ENCODE measurements at regions not wholly inside any gene's neighbourhood (a gene's known extent, or its start where the extent isn't known, plus 50 kb on each side); places are given as distances from the start of the nearest gene placed in this dataset.
"Not testable (repeated sequence)": the region's sequence is repeated elsewhere in the genome, so short reads cannot be mapped to it uniquely, and the experiment has no call there.

- DNase-seq (ENCODE audit: extremely low spot score) = no peak
- no peak overlapping the region for H3K4me3 ChIP-seq (ENCODE audit: low read depth, low read length)
- no peak overlapping the region for H3K27ac ChIP-seq (ENCODE audit: low read depth)
- no peaks in the 10 kb centered on the region for H3K4me1 ChIP-seq (ENCODE audit: insufficient read depth)
- H3K36me3 ChIP-seq (ENCODE audit: insufficient read depth) = no peaks in the 10 kb centered on the region
- 60% methylated on average over 5 of the region's 5 CpGs for WGBS
Measured at GRCh38 chr14:37650356-37651037, 55.1 kb downstream of the TTC6 start.

- Histone ChIP-seq H3K27ac (ENCODE audit: low read depth) (no peak overlapping the region), H3K4me1 (ENCODE audit: insufficient read depth) (no peaks in the 10 kb centered on the region), H3K36me3 (ENCODE audit: insufficient read depth) (no peaks in the 10 kb centered on the region), H3K4me3 (ENCODE audit: low read depth, low read length) (no peak overlapping the region)
- no peak for DNase-seq (ENCODE audit: extremely low spot score)
- 85% methylated on average over 4 of the region's 4 CpGs for WGBS
Measured at GRCh38 chr14:37652042-37652441, 56.6 kb downstream of the TTC6 start.

GRCh38 chr14:37655418-37655817 lies 60.0 kb downstream of the TTC6 start:
- whole genome bisulfite sequencing = 90% methylated on average over 1 of the region's 1 CpG
- no peak for DNase-seq (ENCODE audit: extremely low spot score)
- H3K4me1 ChIP-seq (ENCODE audit: insufficient read depth) = no peaks in the 10 kb centered on the region
- no peak overlapping the region for H3K4me3 ChIP-seq (ENCODE audit: low read depth, low read length)
- peak overlapping the region; percentile 2 for H3K27ac ChIP-seq (ENCODE audit: low read depth)
- H3K36me3 ChIP-seq (ENCODE audit: insufficient read depth) = no peaks in the 10 kb centered on the region

GRCh38 chr14:37658156-37658555 lies 62.7 kb downstream of the TTC6 start:
- no peaks in the 10 kb centered on the region for H3K4me1 ChIP-seq (ENCODE audit: insufficient read depth)
- H3K4me3 ChIP-seq (ENCODE audit: low read depth, low read length) = no peak overlapping the region
- H3K36me3 ChIP-seq (ENCODE audit: insufficient read depth) = peaks cover 2% of the 10 kb centered on the region
- no peak for DNase-seq (ENCODE audit: extremely low spot score)
- no peak overlapping the region for H3K27ac ChIP-seq (ENCODE audit: low read depth)

GRCh38 chr14:37663498-37663897 lies 68.1 kb downstream of the TTC6 start:
- no peak for DNase-seq (ENCODE audit: extremely low spot score)
- Histone ChIP-seq H3K27ac (ENCODE audit: low read depth) (no peak overlapping the region), H3K36me3 (ENCODE audit: insufficient read depth) (peaks cover 2% of the 10 kb centered on the region), H3K4me3 (ENCODE audit: low read depth, low read length) (no peak overlapping the region), H3K4me1 (ENCODE audit: insufficient read depth) (no peaks in the 10 kb centered on the region)

- no peak overlapping the region for H3K27ac ChIP-seq (ENCODE audit: low read depth)
- no peak for DNase-seq (ENCODE audit: extremely low spot score)
- no peaks in the 10 kb centered on the region for H3K4me1 ChIP-seq (ENCODE audit: insufficient read depth)
- WGBS = 85% methylated on average over 4 of the region's 4 CpGs
- H3K36me3 ChIP-seq (ENCODE audit: insufficient read depth) = peaks cover 2% of the 10 kb centered on the region
- H3K4me3 ChIP-seq (ENCODE audit: low read depth, low read length) = no peak overlapping the region
Measured at GRCh38 chr14:37665479-37665878, 70.0 kb downstream of the TTC6 start.

GRCh38 chr14:37665951-37666350 lies 70.5 kb downstream of the TTC6 start:
- no peak for DNase-seq (ENCODE audit: extremely low spot score)
- Histone ChIP-seq H3K4me1 (ENCODE audit: insufficient read depth) (no peaks in the 10 kb centered on the region), H3K27ac (ENCODE audit: low read depth) (no peak overlapping the region), H3K4me3 (ENCODE audit: low read depth, low read length) (no peak overlapping the region), H3K36me3 (ENCODE audit: insufficient read depth) (peaks cover 2% of the 10 kb centered on the region)
- 70% methylated on average over 1 of the region's 1 CpG for WGBS

GRCh38 chr14:37668646-37669045 lies 73.2 kb downstream of the TTC6 start:
- WGBS = 19% methylated on average over 1 of the region's 1 CpG
- Histone ChIP-seq H3K4me1 (ENCODE audit: insufficient read depth) (no peaks in the 10 kb centered on the region), H3K27ac (ENCODE audit: low read depth) (no peak overlapping the region), H3K36me3 (ENCODE audit: insufficient read depth) (no peaks in the 10 kb centered on the region), H3K4me3 (ENCODE audit: low read depth, low read length) (no peak overlapping the region)
- no peak for DNase-seq (ENCODE audit: extremely low spot score)

GRCh38 chr14:37669242-37669641 lies 73.8 kb downstream of the TTC6 start:
- no peaks in the 10 kb centered on the region for H3K36me3 ChIP-seq (ENCODE audit: insufficient read depth)
- 59% methylated on average over 3 of the region's 3 CpGs for WGBS
- no peaks in the 10 kb centered on the region for H3K4me1 ChIP-seq (ENCODE audit: insufficient read depth)
- no peak overlapping the region for H3K27ac ChIP-seq (ENCODE audit: low read depth)
- DNase-seq (ENCODE audit: extremely low spot score) = no peak
- no peak overlapping the region for H3K4me3 ChIP-seq (ENCODE audit: low read depth, low read length)

GRCh38 chr14:37673439-37673838 lies 78.0 kb downstream of the TTC6 start:
- 46% methylated on average over 1 of the region's 1 CpG for WGBS
- Histone ChIP-seq H3K36me3 (ENCODE audit: insufficient read depth) (no peaks in the 10 kb centered on the region), H3K4me3 (ENCODE audit: low read depth, low read length) (no peak overlapping the region), H3K4me1 (ENCODE audit: insufficient read depth) (no peaks in the 10 kb centered on the region), H3K27ac (ENCODE audit: low read depth) (no peak overlapping the region)
- no peak for DNase-seq (ENCODE audit: extremely low spot score)

GRCh38 chr14:37678916-37679315 lies 83.5 kb downstream of the TTC6 start:
- Histone ChIP-seq H3K4me1 (ENCODE audit: insufficient read depth) (no peaks in the 10 kb centered on the region), H3K27ac (ENCODE audit: low read depth) (no peak overlapping the region), H3K4me3 (ENCODE audit: low read depth, low read length) (no peak overlapping the region), H3K36me3 (ENCODE audit: insufficient read depth) (no peaks in the 10 kb centered on the region)
- WGBS = 85% methylated on average over 3 of the region's 3 CpGs
- DNase-seq (ENCODE audit: extremely low spot score) = no peak

- no peak for DNase-seq (ENCODE audit: extremely low spot score)
- no peak overlapping the region for H3K27ac ChIP-seq (ENCODE audit: low read depth)
- WGBS = 97% methylated on average over 3 of the region's 3 CpGs
Measured at GRCh38 chr14:37681486-37681885, 86.1 kb downstream of the TTC6 start.

GRCh38 chr14:37692680-37693079 lies 97.3 kb downstream of the TTC6 start:
- DNase-seq (ENCODE audit: extremely low spot score); H3K4me1 ChIP-seq (ENCODE audit: insufficient read depth); H3K36me3 ChIP-seq (ENCODE audit: insufficient read depth); H3K27ac ChIP-seq (ENCODE audit: low read depth); H3K4me3 ChIP-seq (ENCODE audit: low read depth, low read length): not testable (repeated sequence)

More at GRCh38 chr14:37681486-37681885, 86.1 kb downstream of the TTC6 start:
- H3K4me1 ChIP-seq (ENCODE audit: insufficient read depth) = no peaks in the 10 kb centered on the region
- no peak overlapping the region for H3K4me3 ChIP-seq (ENCODE audit: low read depth, low read length)
- H3K36me3 ChIP-seq (ENCODE audit: insufficient read depth) = no peaks in the 10 kb centered on the region

- not testable (repeated sequence) for H3K4me1 ChIP-seq (ENCODE audit: insufficient read depth); H3K27ac ChIP-seq (ENCODE audit: low read depth); DNase-seq (ENCODE audit: extremely low spot score); H3K4me3 ChIP-seq (ENCODE audit: low read depth, low read length); H3K36me3 ChIP-seq (ENCODE audit: insufficient read depth)
- WGBS = 75% methylated on average over 1 of the region's 1 CpG
Measured at GRCh38 chr14:37693420-37693819, 98.0 kb downstream of the TTC6 start.

GRCh38 chr14:37695866-37696265 lies 100.4 kb downstream of the TTC6 start:
- 82% methylated on average over 1 of the region's 1 CpG for WGBS
- Histone ChIP-seq H3K4me3 (ENCODE audit: low read depth, low read length) (no peak overlapping the region), H3K36me3 (ENCODE audit: insufficient read depth) (no peaks in the 10 kb centered on the region), H3K4me1 (ENCODE audit: insufficient read depth) (no peaks in the 10 kb centered on the region), H3K27ac (ENCODE audit: low read depth) (no peak overlapping the region)
- no peak for DNase-seq (ENCODE audit: extremely low spot score)
